ENCODE measurements at regions not wholly inside any gene's neighbourhood (a gene's known extent, or its start where the extent isn't known, plus 50 kb on each side); places are given as distances from the start of the nearest gene placed in this dataset.

DNA sequence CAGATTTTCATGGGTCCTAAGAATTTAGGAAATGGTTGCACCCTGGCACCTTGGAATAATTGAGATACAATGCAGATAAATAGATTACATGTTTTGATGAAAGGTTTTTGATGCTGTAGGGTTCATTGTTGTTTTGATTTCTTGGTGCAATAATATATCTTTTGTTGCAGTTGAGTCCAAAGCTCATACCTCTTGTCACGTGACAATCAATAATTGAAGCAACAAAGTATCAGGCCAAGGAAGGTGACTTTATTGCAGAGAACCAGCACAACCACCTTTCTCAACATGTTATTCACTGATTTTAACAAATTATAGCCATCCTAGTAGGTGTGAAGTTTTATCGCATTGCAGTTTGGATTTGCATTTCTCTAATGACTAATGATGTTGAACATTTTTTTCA is 285.5 kb upstream of the SLCO3A1 start:
- TF ChIP-seq CTCF (IDR thresholded peaks at IDR 0.05) (no peak), POLR2A (IDR thresholded peaks at IDR 0.05) (no peak)

Data from heart left ventricle (tissue), 13 donors.